B cell (primary cell): ENCODE measurements at regions not wholly inside any gene's neighbourhood (a gene's known extent, or its start where the extent isn't known, plus 50 kb on each side); places are given as distances from the start of the nearest gene placed in this dataset.

Experiments
- ATAC-seq: fragments of 200-7000 bp; cut with Tn5 transposase; one replicate; pipeline ENCODE4 v1.10.0; 2021; ENCODE audit warnings: low read depth, mild to moderate bottlenecking, moderate number of reproducible peaks, moderate library complexity
- CTCF ChIA-PET: fragments of 350-600 bp; sonication (Branson Sonifier 250); formaldehyde crosslinking; loops from one replicate; lab custom pipeline; 2021; ENCODE audit warnings: antibody characterized with exemption, inconsistent platforms; lab: Charles Lee
- POLR2A ChIA-PET: fragments of 350-600 bp; sonication (Branson Sonifier 250); formaldehyde crosslinking; loops from one replicate; lab custom pipeline; 2021; ENCODE audit warnings: antibody characterized with exemption; lab: Charles Lee
- DNase-seq: peaks from one replicate; pipeline ENCODE4 v3.0.0; 2013
- H2AFZ ChIP-seq: 2 replicates; pipeline ENCODE4 v1.6.1; 2012; ENCODE audit warnings: mild to moderate bottlenecking, low read depth, low read length; ENCODE audit not compliant: insufficient read depth, poor library complexity, severe bottlenecking
- H3K27ac ChIP-seq, 2 donors: 1 replicate in 1 of 2; 2 replicates in 1 of 2; pipeline ENCODE4 v1.5.1; 2012 to 2013; ENCODE audit warnings: low read length in 2 of 2, mild to moderate bottlenecking in 2 of 2, moderate library complexity in 1 of 2
- H3K27me3 ChIP-seq, 4 experiments: fragments of 200-600 bp in 1 of 4; sonication (generic) in 1 of 4; replicated peaks in 1 of 4; 1 replicate in 2 of 4; 2 replicates in 2 of 4; pipeline versions ENCODE4 v1.6.1 to v1.7.0; 2013 to 2016; ENCODE audit warnings: low read length in 3 of 4, mild to moderate bottlenecking in 2 of 4, mixed read lengths in 1 of 4, moderate library complexity in 1 of 4; ENCODE audit not compliant: insufficient read depth in 4 of 4, control insufficient read depth in 3 of 4; ENCODE audit errors: control extremely low read depth in 1 of 4
- H3K36me3 ChIP-seq, 2 experiments: replicated peaks in 1 of 2; 1 replicate in 1 of 2; 2 replicates in 1 of 2; pipeline versions ENCODE4 v1.6.1 to v1.7.1; 2013; ENCODE audit warnings: low read length in 1 of 2; ENCODE audit not compliant: insufficient read depth in 2 of 2, control insufficient read depth in 1 of 2; ENCODE audit errors: control extremely low read depth in 1 of 2, extremely low read depth in 1 of 2
- H3K4me1 ChIP-seq, 2 donors: fragments of 200-600 bp in 1 of 2; sonication (generic) in 1 of 2; 1 replicate in 1 of 2; 2 replicates in 1 of 2; pipeline versions ENCODE4 v1.5.1 to v1.6.1; 2013 to 2017; ENCODE audit warnings: low read length in 2 of 2; ENCODE audit not compliant: control insufficient read depth in 2 of 2, insufficient read depth in 2 of 2
- H3K4me2 ChIP-seq: replicated peaks from 2 replicates; pipeline ENCODE3; 2012; ENCODE audit warnings: mild to moderate bottlenecking, low read depth, low read length; ENCODE audit not compliant: poor library complexity, severe bottlenecking
- H3K4me3 ChIP-seq, 5 experiments: fragments of 200-600 bp in 1 of 5; sonication (generic) in 1 of 5; 1 replicate in 3 of 5; 2 replicates in 2 of 5; pipeline versions ENCODE4 v1.5.1 to v1.7.0; 2011 to 2016; ENCODE audit warnings: low read length in 4 of 5, mild to moderate bottlenecking in 4 of 5, low read depth in 2 of 5, control low read depth in 1 of 5, moderate library complexity in 1 of 5; ENCODE audit not compliant: insufficient read depth in 1 of 5; ENCODE audit errors: control extremely low read depth in 1 of 5, extremely low read depth in 1 of 5
- H3K79me2 ChIP-seq: fragments of 200-600 bp; sonication (generic); one replicate; pipeline ENCODE4 v1.6.0; 2016; ENCODE audit warnings: low read length; ENCODE audit not compliant: control insufficient read depth, insufficient read depth
- H3K9ac ChIP-seq: fragments of 200-600 bp; sonication (generic); 2 replicates; pipeline ENCODE4 v1.6.1; 2017; ENCODE audit warnings: mild to moderate bottlenecking, low read length, moderate library complexity
- H3K9me3 ChIP-seq, 3 donors: one replicate each; pipeline versions ENCODE4 v1.6.1 to v1.7.1; 2013; ENCODE audit warnings: low read length in 2 of 3; ENCODE audit not compliant: control insufficient read depth in 2 of 3, insufficient read depth in 1 of 3; ENCODE audit errors: control extremely low read depth in 1 of 3
- H4K20me1 ChIP-seq: 2 replicates; pipeline ENCODE4 v1.6.0; 2012; ENCODE audit warnings: mild to moderate bottlenecking, low read length; ENCODE audit not compliant: insufficient read depth, control insufficient read depth, poor library complexity, severe bottlenecking
- H3K27ac Mint-ChIP-seq: one replicate; pipeline ENCODE4 v1.8.0; 2021; ENCODE audit warnings: mixed read lengths
- H3K27me3 Mint-ChIP-seq: one replicate; pipeline ENCODE4 v1.8.0; 2021; ENCODE audit warnings: mixed read lengths
- H3K4me1 Mint-ChIP-seq: one replicate; pipeline ENCODE4 v1.8.0; 2021; ENCODE audit warnings: mixed read lengths
- H3K4me3 Mint-ChIP-seq: one replicate; pipeline ENCODE4 v1.8.0; 2021; ENCODE audit warnings: mixed read lengths
- H3K9me3 Mint-ChIP-seq: one replicate; pipeline ENCODE4 v1.8.0; 2022; ENCODE audit warnings: mixed read lengths; ENCODE audit not compliant: insufficient read depth
- EZH2 ChIP-seq: IDR thresholded peaks from 2 replicates; pipeline ENCODE4 v1.6.1; 2012; ENCODE audit warnings: borderline replicate concordance, low read depth, mild to moderate bottlenecking, moderate library complexity, low read length; ENCODE audit not compliant: insufficient read depth, poor library complexity, severe bottlenecking
- WGBS: methylation state at CpG from one replicate; pipeline ENCODE4 v1.1.5; 2013; ENCODE audit warnings: missing lambda C conversion rate; ENCODE audit not compliant: insufficient coverage; 5-methylcytosine and 5-hydroxymethylcytosine counted together
- intact Hi-C: fragments of 100-400 bp; cut with micrococcal nuclease; formaldehyde crosslinking; loops from one replicate; pipeline ENCODE4 v1.10.0; 2022
- TF ChIP-seq, protein P1 (sequence below): fragments of 200-600 bp; IDR thresholded peaks from one replicate; pipeline ENCODE4 v1.8.0; 2022; ENCODE audit warnings: antibody characterized with exemption, mild to moderate bottlenecking

DNA sequence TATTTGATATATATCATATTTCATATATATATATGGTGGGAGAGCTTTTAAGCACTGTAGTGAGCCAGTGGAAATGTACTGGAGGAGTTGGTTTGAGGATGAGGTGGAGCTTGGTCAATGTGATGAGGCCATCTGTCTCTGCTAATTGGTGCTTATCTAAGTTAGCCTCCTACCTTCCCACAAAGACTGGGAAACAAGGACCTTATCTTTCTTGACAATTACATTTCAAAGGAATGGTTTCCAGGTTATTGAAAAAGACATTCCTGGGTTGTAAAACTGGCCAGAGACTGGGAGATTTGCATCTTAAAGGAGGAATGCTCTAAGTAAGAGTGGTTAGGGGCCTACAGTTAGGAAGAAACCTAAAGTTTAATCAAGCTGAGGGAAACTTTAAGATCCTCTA lies 212.8 kb upstream of the SYT1 start:
- Histone ChIP-seq H3K4me2 (no peak overlapping the region), H3K27ac (no peak overlapping the region), H4K20me1 (no peaks in the 10 kb centered on the region), H3K9ac (no peak overlapping the region), H3K4me3 (no peak overlapping the region), H3K79me2 (no peaks in the 10 kb centered on the region), H3K9me3 (no peaks in the 10 kb centered on the region), H3K27me3 (no peaks in the 10 kb centered on the region), H3K36me3 (no peaks in the 10 kb centered on the region), H2AFZ (no peak overlapping the region), H3K4me1 (no peaks in the 10 kb centered on the region)
- intact Hi-C loops, result no loop called here
- H3K27ac Mint-ChIP-seq, result no peak overlapping the region
- H3K27me3 Mint-ChIP-seq, result no peaks in the 10 kb centered on the region
- ATAC-seq (no peak), DNase-seq (no peak)
- H3K9me3 Mint-ChIP-seq, result no peaks in the 10 kb centered on the region
- POLR2A ChIA-PET, result no interaction called here
- no peak for TF ChIP-seq EZH2
- TF ChIP-seq, protein P1, sequence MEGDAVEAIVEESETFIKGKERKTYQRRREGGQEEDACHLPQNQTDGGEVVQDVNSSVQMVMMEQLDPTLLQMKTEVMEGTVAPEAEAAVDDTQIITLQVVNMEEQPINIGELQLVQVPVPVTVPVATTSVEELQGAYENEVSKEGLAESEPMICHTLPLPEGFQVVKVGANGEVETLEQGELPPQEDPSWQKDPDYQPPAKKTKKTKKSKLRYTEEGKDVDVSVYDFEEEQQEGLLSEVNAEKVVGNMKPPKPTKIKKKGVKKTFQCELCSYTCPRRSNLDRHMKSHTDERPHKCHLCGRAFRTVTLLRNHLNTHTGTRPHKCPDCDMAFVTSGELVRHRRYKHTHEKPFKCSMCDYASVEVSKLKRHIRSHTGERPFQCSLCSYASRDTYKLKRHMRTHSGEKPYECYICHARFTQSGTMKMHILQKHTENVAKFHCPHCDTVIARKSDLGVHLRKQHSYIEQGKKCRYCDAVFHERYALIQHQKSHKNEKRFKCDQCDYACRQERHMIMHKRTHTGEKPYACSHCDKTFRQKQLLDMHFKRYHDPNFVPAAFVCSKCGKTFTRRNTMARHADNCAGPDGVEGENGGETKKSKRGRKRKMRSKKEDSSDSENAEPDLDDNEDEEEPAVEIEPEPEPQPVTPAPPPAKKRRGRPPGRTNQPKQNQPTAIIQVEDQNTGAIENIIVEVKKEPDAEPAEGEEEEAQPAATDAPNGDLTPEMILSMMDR, result no peak
- CTCF ChIA-PET, result no interaction called here
- H3K4me3 Mint-ChIP-seq, result no peak overlapping the region
- no peaks in the 10 kb centered on the region for H3K4me1 Mint-ChIP-seq

DNA sequence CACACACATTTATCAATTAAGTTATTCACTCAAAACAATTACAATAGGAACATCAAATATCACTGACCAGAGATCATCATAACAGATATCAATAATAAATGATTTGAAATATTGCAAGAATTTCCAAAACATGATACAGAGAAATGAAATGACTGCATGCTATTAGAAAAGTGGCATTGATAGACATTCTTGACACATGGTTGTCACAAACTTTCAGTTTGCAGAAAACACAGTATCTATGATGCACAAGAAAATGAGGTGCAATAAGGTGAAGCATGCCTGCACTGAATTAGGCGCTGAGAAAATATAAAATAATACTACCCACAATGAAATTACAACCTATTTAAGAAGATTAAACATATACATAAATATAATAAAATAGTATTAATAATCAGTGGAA lies 198.0 kb upstream of the SYT1 start:
- Histone ChIP-seq H3K4me2 (no peak overlapping the region), H3K27ac (no peak overlapping the region), H3K4me1 (no peaks in the 10 kb centered on the region), H3K79me2 (no peaks in the 10 kb centered on the region), H2AFZ (no peak overlapping the region), H3K27me3 (no peaks in the 10 kb centered on the region), H3K9me3 (no peaks in the 10 kb centered on the region), H4K20me1 (no peaks in the 10 kb centered on the region), H3K36me3 (no peaks in the 10 kb centered on the region), H3K9ac (no peak overlapping the region), H3K4me3 (no peak overlapping the region)
- DNase-seq (no peak), ATAC-seq (no peak)
- Mint-ChIP-seq H3K4me1 (no peaks in the 10 kb centered on the region), H3K27me3 (no peaks in the 10 kb centered on the region), H3K4me3 (no peak overlapping the region), H3K27ac (no peak overlapping the region), H3K9me3 (no peaks in the 10 kb centered on the region)
- ChIA-PET POLR2A (no interaction called here), CTCF (no interaction called here)
- no CpG with 5 or more reads among the region's 1 CpG for whole genome bisulfite sequencing
- TF ChIP-seq, protein P1, result no peak
- TF ChIP-seq EZH2, result no peak
- intact Hi-C loops, result no loop called here
